SK-N-SH treated with all-trans-retinoic acid at 6 μM for 48 hours (cell line): ENCODE measurements at regions not wholly inside any gene's neighbourhood (a gene's known extent, or its start where the extent isn't known, plus 50 kb on each side); places are given as distances from the start of the nearest gene placed in this dataset.

Source experiments
- ATAC-seq: fragments of 200-7000 bp; cut with Tn5 transposase; 3 replicates; pipeline ENCODE4 v1.9.1; 2020; ENCODE audit warnings: mild to moderate bottlenecking, moderate library complexity
- ARNTL ChIP-seq: fragments of 450-650 bp; formaldehyde crosslinking; IDR thresholded peaks from 2 replicates; pipeline ENCODE4 v1.5.0; 2020; ENCODE audit warnings: low read depth, mild to moderate bottlenecking, moderate library complexity, borderline replicate concordance
- CREB5 ChIP-seq: fragments of 250-450 bp; sonication (Bioruptor Pico); IDR thresholded peaks from 2 replicates; pipeline ENCODE4 v1.5.1; 2020; ENCODE audit warnings: low read depth, mild to moderate bottlenecking, moderate library complexity
- CSDC2 ChIP-seq: fragments of 250-450 bp; sonication (Bioruptor Pico); IDR thresholded peaks from 2 replicates; pipeline ENCODE4 v1.5.0; 2020; ENCODE audit warnings: mild to moderate bottlenecking, moderate library complexity
- ESRRG ChIP-seq: fragments of 250-450 bp; sonication (Bioruptor Pico); IDR thresholded peaks from 2 replicates; pipeline ENCODE4 v1.6.1; 2021; ENCODE audit warnings: mild to moderate bottlenecking
- GLIS3 ChIP-seq: fragments of 250-450 bp; sonication (Bioruptor Pico); IDR thresholded peaks from 2 replicates; pipeline ENCODE4 v1.5.0; 2020; ENCODE audit warnings: mild to moderate bottlenecking, moderate library complexity
- ISL1 ChIP-seq: fragments of 250-450 bp; sonication (Bioruptor Pico); IDR thresholded peaks from 2 replicates; pipeline ENCODE4 v2.1.2; 2022; ENCODE audit warnings: mild to moderate bottlenecking, moderate library complexity
- OSR1 ChIP-seq: fragments of 250-450 bp; sonication (Bioruptor Pico); IDR thresholded peaks from 2 replicates; pipeline ENCODE4 v1.8.0; 2022; ENCODE audit warnings: moderate library complexity, mild to moderate bottlenecking, inconsistent platforms
- PATZ1 ChIP-seq: fragments of 250-450 bp; sonication (Bioruptor Pico); IDR thresholded peaks from 2 replicates; pipeline ENCODE4 v1.8.0; 2020; ENCODE audit warnings: mild to moderate bottlenecking, moderate library complexity, borderline replicate concordance
- POU6F1 ChIP-seq: fragments of 250-450 bp; sonication (Bioruptor Pico); IDR thresholded peaks from 2 replicates; pipeline ENCODE4 v1.8.0; 2021; ENCODE audit warnings: low read depth, mild to moderate bottlenecking, moderate library complexity, borderline replicate concordance
- PPARA ChIP-seq: fragments of 250-450 bp; sonication (Bioruptor Pico); IDR thresholded peaks from 2 replicates; pipeline ENCODE4 v1.5.0; 2020; ENCODE audit warnings: mild to moderate bottlenecking, borderline replicate concordance
- RARB ChIP-seq: fragments of 250-450 bp; sonication (Bioruptor Pico); IDR thresholded peaks from 2 replicates; pipeline ENCODE4 v1.8.0; 2021; ENCODE audit warnings: mild to moderate bottlenecking, moderate library complexity
- SNAI2 ChIP-seq: fragments of 250-450 bp; sonication (Bioruptor Pico); IDR thresholded peaks from 2 replicates; pipeline ENCODE4 v1.5.0; 2020; ENCODE audit warnings: mild to moderate bottlenecking, moderate library complexity
- TCF4 ChIP-seq: fragments of 250-450 bp; sonication (Bioruptor Pico); IDR thresholded peaks from 2 replicates; pipeline ENCODE4 v1.8.0; 2021; ENCODE audit warnings: mild to moderate bottlenecking, moderate library complexity, borderline replicate concordance
- TOX ChIP-seq: fragments of 250-450 bp; sonication (Bioruptor Pico); IDR thresholded peaks from 2 replicates; pipeline ENCODE4 v1.8.0; 2021; ENCODE audit warnings: mild to moderate bottlenecking, moderate library complexity, borderline replicate concordance
- TSHZ2 ChIP-seq: fragments of 250-450 bp; sonication (Bioruptor Pico); IDR thresholded peaks from 2 replicates; pipeline ENCODE4 v1.5.0; 2020; ENCODE audit warnings: mild to moderate bottlenecking, moderate library complexity
- ZC3H10 ChIP-seq: fragments of 250-450 bp; sonication (Bioruptor Pico); IDR thresholded peaks from 2 replicates; pipeline ENCODE4 v1.5.1; 2021; ENCODE audit warnings: mild to moderate bottlenecking, moderate library complexity
- ZFP3 ChIP-seq: fragments of 250-450 bp; sonication (Bioruptor Pico); IDR thresholded peaks from 2 replicates; pipeline ENCODE4 v1.5.0; 2020; ENCODE audit warnings: mild to moderate bottlenecking, moderate library complexity
- ZFP30 ChIP-seq: fragments of 450-650 bp; formaldehyde crosslinking; IDR thresholded peaks from 2 replicates; pipeline ENCODE4 v1.5.0; 2022; ENCODE audit warnings: mild to moderate bottlenecking, moderate library complexity
- ZNF565 ChIP-seq: fragments of 450-650 bp; formaldehyde crosslinking; conservative IDR thresholded peaks from 2 replicates; pipeline ENCODE4 v1.5.0; 2020; ENCODE audit warnings: low read depth, mild to moderate bottlenecking, moderate library complexity
- ZNF70 ChIP-seq: fragments of 450-650 bp; formaldehyde crosslinking; IDR thresholded peaks from 2 replicates; pipeline ENCODE4 v1.5.0; 2020; ENCODE audit warnings: mild to moderate bottlenecking, moderate library complexity

GRCh38 chr10:130873636-130874035 lies 437.9 kb downstream of the TCERG1L start:
- TF ChIP-seq SNAI2 (CRISPR knock-in tag) (no peak), ZFP3 (no peak), TCF4 (CRISPR knock-in tag) (no peak), TSHZ2 (CRISPR knock-in tag) (no peak), ZNF70 (CRISPR knock-in tag) (no peak)
- no peak for ATAC-seq

GRCh38 chr10:130875116-130875515 lies 436.4 kb downstream of the TCERG1L start:
- TF ChIP-seq TCF4 (CRISPR knock-in tag) (no peak), OSR1 (no peak), TOX (CRISPR knock-in tag) (no peak), ZFP30 (CRISPR knock-in tag) (no peak), ZNF70 (CRISPR knock-in tag) (no peak), CSDC2 (CRISPR knock-in tag) (no peak), ARNTL (CRISPR knock-in tag) (no peak), ESRRG (CRISPR knock-in tag) (no peak), PPARA (no peak), POU6F1 (CRISPR knock-in tag) (no peak), ZC3H10 (CRISPR knock-in tag) (no peak), ZNF565 (CRISPR knock-in tag) (no peak)
- ATAC-seq: no peak

- no peak for ATAC-seq
- no peak for TF ChIP-seq ZC3H10 (CRISPR knock-in tag)
- no peak for TF ChIP-seq POU6F1 (CRISPR knock-in tag)
- TF ChIP-seq CREB5 (CRISPR knock-in tag): no peak
- no peak for TF ChIP-seq CSDC2 (CRISPR knock-in tag)
Measured at GRCh38 chr10:130875897-130876472, 435.5 kb downstream of the TCERG1L start.

GRCh38 chr10:130877126-130877525 lies 434.4 kb downstream of the TCERG1L start:
- ATAC-seq: no peak
- TF ChIP-seq ZFP30 (CRISPR knock-in tag) (no peak), PATZ1 (no peak), RARB (no peak), GLIS3 (CRISPR knock-in tag) (no peak), ZNF70 (CRISPR knock-in tag) (no peak), ZNF565 (CRISPR knock-in tag) (no peak), ISL1 (CRISPR knock-in tag) (no peak), TOX (CRISPR knock-in tag) (no peak), OSR1 (no peak), ZFP3 (no peak), SNAI2 (CRISPR knock-in tag) (no peak), TSHZ2 (CRISPR knock-in tag) (no peak)
